Calu3 (cell line): ENCODE measurements at regions not wholly inside any gene's neighbourhood (a gene's known extent, or its start where the extent isn't known, plus 50 kb on each side); places are given as distances from the start of the nearest gene placed in this dataset.

Experiments
- BruUV-seq: library from RNA; stranded (reverse); fragments of 400-500 nt; replicated peaks from 2 replicates; lab custom pipeline; 2021; lab: Mats Ljungman, UMichigan
- CTCF ChIA-PET: fragments of 300-600 bp; sonication (Branson Sonifier 250); formaldehyde crosslinking; loops from one replicate; lab custom pipeline; 2022; ENCODE audit warnings: antibody characterized with exemption; lab: Charles Lee
- DNase-seq: peaks from one replicate; pipeline ENCODE4 v3.0.0; 2022
- H3K27ac Mint-ChIP-seq: one replicate; pipeline ENCODE4 v1.8.0; 2022; ENCODE audit warnings: mixed read lengths; ENCODE audit not compliant: unreplicated experiment
- H3K27me3 Mint-ChIP-seq: one replicate; pipeline ENCODE4 v1.8.0; 2022; ENCODE audit warnings: mixed read lengths; ENCODE audit not compliant: unreplicated experiment
- H3K36me3 Mint-ChIP-seq: one replicate; pipeline ENCODE4 v1.8.0; 2022; ENCODE audit warnings: mild to moderate bottlenecking, moderate library complexity, mixed read lengths; ENCODE audit not compliant: insufficient read depth, unreplicated experiment
- H3K4me1 Mint-ChIP-seq: one replicate; pipeline ENCODE4 v1.8.0; 2022; ENCODE audit warnings: mild to moderate bottlenecking, low read depth, mixed read lengths; ENCODE audit not compliant: unreplicated experiment
- H3K4me3 Mint-ChIP-seq: one replicate; pipeline ENCODE4 v1.8.0; 2022; ENCODE audit warnings: mild to moderate bottlenecking, low read depth, moderate library complexity, mixed read lengths; ENCODE audit not compliant: unreplicated experiment
- H3K9me3 Mint-ChIP-seq: one replicate; pipeline ENCODE4 v1.8.0; 2022; ENCODE audit warnings: low read depth, mixed read lengths; ENCODE audit not compliant: unreplicated experiment
- intact Hi-C: fragments of 100-400 bp; cut with micrococcal nuclease; formaldehyde crosslinking; loops from one replicate; pipeline ENCODE4 v1.10.0; 2022; ENCODE audit not compliant: unreplicated experiment
- TF ChIP-seq, protein P1 (sequence below): fragments of 200-600 bp; IDR thresholded peaks from one replicate; pipeline ENCODE4 v1.8.0; 2022; ENCODE audit warnings: antibody characterized with exemption; ENCODE audit not compliant: unreplicated experiment

DNA sequence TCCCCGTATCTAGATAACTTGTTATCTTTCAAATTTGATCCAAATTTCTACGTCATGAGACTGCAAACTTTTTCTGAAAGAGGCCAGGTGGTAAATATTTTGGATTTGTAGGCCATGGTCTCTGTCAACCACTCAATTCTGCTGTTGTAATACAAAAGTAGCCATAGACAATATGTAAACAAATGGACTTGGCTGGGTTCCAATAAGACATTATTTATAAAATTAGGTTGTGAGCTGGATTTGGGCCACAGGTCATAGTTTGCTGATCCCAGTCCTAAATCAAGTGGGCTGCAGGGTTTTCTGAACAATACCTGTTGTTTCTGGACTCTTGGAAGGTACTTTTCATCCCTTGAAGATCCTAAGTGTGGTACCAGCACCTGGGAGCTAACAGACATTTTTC, 1178.0 kb downstream of the SORCS1 start:
- no peaks in the 10 kb centered on the region for H3K4me1 Mint-ChIP-seq
- no peak overlapping the region for H3K4me3 Mint-ChIP-seq
- CTCF ChIA-PET: no interaction called here
- intact Hi-C loops: no loop called here
- TF ChIP-seq, protein P1, sequence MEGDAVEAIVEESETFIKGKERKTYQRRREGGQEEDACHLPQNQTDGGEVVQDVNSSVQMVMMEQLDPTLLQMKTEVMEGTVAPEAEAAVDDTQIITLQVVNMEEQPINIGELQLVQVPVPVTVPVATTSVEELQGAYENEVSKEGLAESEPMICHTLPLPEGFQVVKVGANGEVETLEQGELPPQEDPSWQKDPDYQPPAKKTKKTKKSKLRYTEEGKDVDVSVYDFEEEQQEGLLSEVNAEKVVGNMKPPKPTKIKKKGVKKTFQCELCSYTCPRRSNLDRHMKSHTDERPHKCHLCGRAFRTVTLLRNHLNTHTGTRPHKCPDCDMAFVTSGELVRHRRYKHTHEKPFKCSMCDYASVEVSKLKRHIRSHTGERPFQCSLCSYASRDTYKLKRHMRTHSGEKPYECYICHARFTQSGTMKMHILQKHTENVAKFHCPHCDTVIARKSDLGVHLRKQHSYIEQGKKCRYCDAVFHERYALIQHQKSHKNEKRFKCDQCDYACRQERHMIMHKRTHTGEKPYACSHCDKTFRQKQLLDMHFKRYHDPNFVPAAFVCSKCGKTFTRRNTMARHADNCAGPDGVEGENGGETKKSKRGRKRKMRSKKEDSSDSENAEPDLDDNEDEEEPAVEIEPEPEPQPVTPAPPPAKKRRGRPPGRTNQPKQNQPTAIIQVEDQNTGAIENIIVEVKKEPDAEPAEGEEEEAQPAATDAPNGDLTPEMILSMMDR: no peak
- H3K36me3 Mint-ChIP-seq: no peaks in the 10 kb centered on the region
- peaks cover 7% of the 10 kb centered on the region for H3K9me3 Mint-ChIP-seq
- no peaks in the 10 kb centered on the region for H3K27me3 Mint-ChIP-seq
- no TSS peak for BruUV-seq
- H3K27ac Mint-ChIP-seq: no peak overlapping the region
- no peak for DNase-seq

DNA sequence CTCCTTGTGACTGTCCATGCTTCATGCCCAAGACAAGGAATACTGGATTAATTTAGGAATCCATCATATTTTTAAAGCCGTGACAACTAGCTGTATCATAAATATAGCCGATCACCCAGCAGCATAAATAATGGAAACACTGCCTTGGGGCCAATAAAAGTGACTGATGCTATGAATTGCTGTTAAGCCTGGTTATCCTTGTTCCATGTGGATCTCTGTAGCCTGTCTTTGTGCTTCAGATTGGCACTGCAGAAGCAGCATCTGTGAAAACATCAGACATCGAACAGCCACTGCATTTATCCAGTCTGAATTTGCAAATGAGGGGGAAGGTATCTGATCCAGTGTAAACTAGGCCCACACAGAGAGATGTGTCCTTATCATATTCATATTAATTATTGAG, 1181.8 kb downstream of the SORCS1 start:
- no peak overlapping the region for H3K4me3 Mint-ChIP-seq
- BruUV-seq: no TSS peak
- DNase-seq: no peak
- H3K4me1 Mint-ChIP-seq: no peaks in the 10 kb centered on the region
- intact Hi-C loops: no loop called here
- TF ChIP-seq, protein P1: no peak
- no peaks in the 10 kb centered on the region for H3K27me3 Mint-ChIP-seq
- no peaks in the 10 kb centered on the region for H3K36me3 Mint-ChIP-seq
- H3K9me3 Mint-ChIP-seq: peaks cover 12% of the 10 kb centered on the region
- CTCF ChIA-PET: no interaction called here
- H3K27ac Mint-ChIP-seq: no peak overlapping the region

DNA sequence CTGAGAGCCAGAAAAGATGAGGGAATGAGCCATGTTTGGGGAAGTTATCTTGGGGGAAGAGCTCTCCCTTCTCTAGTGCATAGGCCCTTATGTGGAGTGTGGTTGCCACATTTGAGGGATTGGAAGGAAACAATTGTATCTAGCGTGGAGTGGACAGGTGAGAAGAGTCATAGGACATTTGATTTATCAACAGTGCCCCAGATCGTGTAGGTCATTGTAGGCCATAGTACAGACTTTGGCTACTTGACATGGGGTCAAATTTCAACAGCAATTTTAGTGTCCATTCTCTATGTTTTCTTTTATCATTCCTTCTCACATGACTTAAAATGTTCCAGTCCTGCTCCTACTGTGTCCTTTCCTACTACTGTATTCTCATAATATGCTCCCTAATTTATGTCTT, 1182.8 kb downstream of the SORCS1 start:
- intact Hi-C loops: no loop called here
- peaks cover 12% of the 10 kb centered on the region for H3K9me3 Mint-ChIP-seq
- H3K36me3 Mint-ChIP-seq: no peaks in the 10 kb centered on the region
- no peaks in the 10 kb centered on the region for H3K4me1 Mint-ChIP-seq
- BruUV-seq: no TSS peak
- H3K27ac Mint-ChIP-seq: no peak overlapping the region
- TF ChIP-seq, protein P1: no peak
- DNase-seq: no peak
- CTCF ChIA-PET: no interaction called here
- no peaks in the 10 kb centered on the region for H3K27me3 Mint-ChIP-seq
- no peak overlapping the region for H3K4me3 Mint-ChIP-seq

DNA sequence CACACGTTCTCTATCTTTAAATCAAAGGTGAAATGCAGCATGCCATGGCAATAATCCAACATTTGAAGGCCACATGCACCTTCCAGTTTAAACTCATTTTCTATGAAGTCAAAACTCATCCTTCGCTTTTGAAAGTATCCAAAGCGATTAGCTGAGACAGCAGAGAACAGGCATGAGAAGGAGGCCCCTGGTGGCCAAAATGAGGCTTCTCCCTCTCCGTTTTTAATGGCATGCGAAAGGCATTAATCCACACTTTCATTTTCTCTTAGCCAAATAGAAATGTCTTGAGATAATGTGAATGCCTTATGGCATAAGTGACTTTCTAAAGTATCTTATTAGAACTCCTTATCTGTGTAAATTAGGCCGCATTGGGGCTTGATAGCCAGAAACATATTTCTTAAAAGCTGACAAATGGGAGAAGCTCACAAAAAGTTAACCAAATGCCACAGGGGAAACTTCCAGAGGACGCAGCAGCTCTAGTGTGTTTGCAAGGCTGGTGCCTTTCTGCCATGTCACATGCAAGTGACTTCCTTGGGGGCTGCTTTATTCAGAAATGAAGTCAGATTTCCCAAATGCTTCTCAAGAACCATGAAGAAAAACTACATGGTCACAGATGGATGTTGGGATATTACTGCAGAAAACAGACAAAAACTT, 1189.6 kb downstream of the SORCS1 start:
- DNase-seq: no peak
- no TSS peak for BruUV-seq
- TF ChIP-seq, protein P1: no peak
- H3K4me1 Mint-ChIP-seq: no peaks in the 10 kb centered on the region
- CTCF ChIA-PET: interaction anchor here (0.8 kb wide), 1 partner anchor 206 kb away, joined by 3 read pairs; no protein-coding TSS in a partner anchor
- H3K9me3 Mint-ChIP-seq: no peaks in the 10 kb centered on the region
- intact Hi-C loops: loop anchor here (2.0 kb wide), 1 partner anchor 76 kb away; no protein-coding TSS in a partner anchor
- H3K36me3 Mint-ChIP-seq: no peaks in the 10 kb centered on the region
- H3K4me3 Mint-ChIP-seq: no peak overlapping the region
- H3K27ac Mint-ChIP-seq: no peak overlapping the region
- no peaks in the 10 kb centered on the region for H3K27me3 Mint-ChIP-seq
